Endothelial cell of hepatic sinusoid (primary cell): ENCODE measurements at regions not wholly inside any gene's neighbourhood (a gene's known extent, or its start where the extent isn't known, plus 50 kb on each side); places are given as distances from the start of the nearest gene placed in this dataset.
"Not testable (repeated sequence)": the region's sequence is repeated elsewhere in the genome, so short reads cannot be mapped to it uniquely, and the experiment has no call there.

Source experiments
- in situ Hi-C: cut with HindIII; loops from 2 replicates; pipeline ENCODE4 v1.10.0; 2017; ENCODE audit warnings: low sequenced_read_pairs

DNA sequence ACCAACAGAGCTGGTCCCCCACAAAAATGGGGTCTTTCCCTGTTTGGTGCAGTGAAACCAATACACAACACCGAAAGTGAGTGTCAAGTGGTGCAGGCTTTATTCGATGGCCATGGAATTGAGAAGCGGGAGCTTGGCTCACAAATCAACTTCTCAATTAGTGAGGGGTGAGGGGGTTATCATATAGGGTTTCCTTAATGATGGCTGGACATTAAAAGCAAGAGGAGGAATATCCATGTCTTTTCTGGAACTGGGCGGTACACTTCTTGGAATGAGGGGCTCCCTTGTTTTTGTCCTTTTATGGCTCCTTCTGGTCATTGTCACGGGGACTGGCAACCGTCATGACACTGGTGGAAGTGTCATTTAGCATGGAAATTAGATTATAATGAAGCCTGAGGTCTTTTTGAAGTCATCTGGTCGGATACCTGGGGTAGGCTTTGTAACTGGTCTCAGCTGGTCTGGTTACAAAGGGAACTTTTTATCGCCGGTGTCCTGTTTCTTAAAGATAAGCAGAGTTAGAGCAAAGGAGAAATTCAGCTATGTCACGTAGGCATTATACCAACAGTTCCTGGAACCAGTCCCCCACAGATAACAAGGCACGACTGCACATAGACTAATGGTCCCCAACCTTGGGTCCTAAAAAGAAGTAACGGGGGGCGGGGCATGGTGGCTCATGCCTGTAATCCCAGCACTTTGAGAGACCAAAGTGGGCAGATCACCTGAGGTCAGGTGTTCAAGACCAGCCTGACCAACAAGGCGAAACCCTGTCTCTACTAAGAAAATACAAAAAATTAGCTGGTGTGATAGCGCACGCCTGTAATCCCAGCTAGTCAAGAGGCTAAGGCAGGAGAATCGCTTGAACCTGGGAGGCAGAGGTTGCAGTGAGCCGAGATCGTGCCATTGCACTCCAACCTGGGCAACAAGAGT, 93.5 kb upstream of the NDUFV2 start:
- in situ Hi-C loops = no loop called here

DNA sequence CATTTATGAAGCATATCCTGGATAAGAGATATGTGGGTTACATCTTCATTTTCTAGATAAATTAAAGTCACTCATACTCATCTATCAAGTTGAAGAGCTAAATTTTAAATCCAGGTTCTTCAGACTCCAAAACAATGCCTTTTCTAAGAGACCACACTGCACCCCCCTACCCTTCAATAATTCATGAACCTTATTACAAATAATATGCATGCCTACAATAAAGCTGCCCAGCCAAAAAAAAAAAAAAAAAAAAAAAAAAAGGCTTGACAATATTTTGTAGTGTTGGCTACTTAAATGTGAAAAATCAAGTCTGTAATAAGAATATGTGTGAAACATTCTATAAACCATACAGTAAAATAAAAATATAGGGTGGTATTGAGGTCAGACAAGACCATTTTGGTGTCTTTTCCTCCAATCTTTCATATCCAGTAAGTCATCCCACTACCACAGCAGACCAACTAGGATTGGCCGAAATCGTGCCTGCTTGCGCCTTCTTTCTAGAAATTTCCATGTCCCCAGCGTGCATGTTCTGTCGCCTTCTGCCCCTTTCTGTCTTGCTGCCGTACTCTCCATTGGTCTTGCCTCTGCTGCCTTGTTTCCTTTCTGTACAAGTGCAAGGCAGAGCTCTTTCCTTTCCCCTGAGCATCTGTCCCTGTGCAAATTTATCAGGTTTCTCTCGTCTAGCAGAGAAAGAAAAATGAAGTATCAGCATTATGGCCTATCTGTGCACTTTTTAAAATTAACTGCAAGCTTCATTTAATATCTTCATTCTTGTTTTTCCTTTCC, 92.6 kb upstream of the NDUFV2 start:
- in situ Hi-C loops = loop anchor here (5.0 kb wide), 1 partner anchor 72 kb away; no protein-coding TSS in a partner anchor

DNA sequence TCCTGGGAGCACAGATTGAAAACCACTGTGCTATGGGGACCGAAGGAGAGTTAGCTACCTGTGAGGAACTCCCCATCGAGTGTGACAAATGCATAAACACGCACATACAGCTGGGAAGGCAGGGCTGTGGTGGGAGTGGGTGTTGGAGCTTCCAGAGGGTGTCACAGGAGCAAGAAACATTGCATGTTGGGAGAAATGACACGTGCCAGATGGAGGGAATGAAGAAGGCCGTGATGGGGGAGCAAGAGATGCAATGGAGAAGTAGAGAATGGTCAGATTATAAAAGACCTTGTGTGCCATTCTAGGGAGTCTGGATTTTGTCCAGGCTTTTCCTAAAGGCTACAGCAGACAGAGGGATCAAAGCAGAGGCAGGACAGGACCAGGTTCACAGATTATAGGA, 91.1 kb upstream of the NDUFV2 start:
- in situ Hi-C loops = loop anchor here (5.0 kb wide), 1 partner anchor 71 kb away; no protein-coding TSS in a partner anchor

DNA sequence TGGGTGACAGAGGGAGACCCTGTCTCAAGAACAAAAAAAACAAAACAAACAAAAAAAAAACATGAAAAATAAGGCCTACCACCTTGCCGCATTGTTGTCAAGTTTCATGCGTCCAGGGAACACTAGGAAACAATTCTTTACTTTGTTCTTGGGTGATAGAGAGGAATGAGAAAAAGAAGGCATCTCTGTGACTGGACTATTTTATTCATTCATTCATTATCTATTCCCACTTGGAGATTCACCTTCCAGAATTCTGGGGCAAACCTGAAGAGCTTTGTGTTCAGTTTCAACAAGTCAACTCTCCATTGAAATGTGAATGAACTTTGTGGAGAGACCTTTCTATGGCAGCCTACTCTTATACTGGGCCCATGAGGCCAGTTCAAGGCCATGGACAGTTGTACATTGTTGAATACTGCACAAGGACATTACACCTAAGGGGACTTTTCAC, 88.5 kb upstream of the NDUFV2 start:
- in situ Hi-C loops = loop anchor here (5.0 kb wide), 1 partner anchor 68 kb away; no protein-coding TSS in a partner anchor

DNA sequence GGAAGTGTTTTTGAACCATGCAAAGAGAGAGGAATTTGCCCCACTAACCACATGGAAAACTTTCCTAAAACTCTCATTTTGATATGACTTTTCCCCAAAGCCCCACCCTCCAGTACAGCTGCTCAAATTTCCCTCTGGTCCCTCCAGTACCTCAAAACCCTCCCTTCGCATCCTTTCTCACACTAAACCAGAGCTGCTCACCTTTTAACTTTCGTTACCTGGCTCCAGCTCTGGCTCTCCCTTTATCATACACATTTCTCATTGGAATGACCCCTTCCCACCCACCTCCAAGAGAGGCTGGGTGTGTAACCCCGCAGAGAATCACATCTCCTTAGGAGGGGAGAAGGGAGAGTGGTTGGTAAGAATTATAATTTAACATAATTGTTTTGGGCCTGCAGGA, 86.8 kb upstream of the NDUFV2 start:
- in situ Hi-C loops = no loop called here

DNA sequence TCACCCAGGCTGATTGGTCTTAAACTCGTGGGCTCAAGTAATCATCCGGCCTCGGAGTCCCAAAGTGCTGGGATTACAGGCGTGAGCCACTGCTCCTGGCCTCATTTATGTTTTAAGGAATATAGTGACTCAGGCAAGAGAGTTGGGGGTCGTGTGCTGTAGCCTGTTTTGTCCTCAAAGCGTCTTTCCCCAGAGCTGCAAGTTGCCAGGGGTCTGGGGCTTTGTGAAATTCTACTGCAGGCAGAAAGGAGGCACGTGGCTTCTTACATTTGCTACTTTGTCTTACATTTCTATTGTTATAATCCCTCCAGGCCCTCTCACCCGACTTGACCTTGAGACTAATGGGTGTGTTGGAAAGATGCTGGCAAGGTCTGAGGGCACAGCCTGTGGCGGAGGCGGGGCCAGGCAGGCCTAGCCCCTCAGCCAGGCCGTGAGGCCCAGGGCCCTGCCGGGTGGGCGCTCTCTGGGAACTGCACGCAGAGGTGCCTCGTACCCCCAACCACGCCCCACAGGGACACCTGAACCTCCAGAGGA, 85.8 kb upstream of the NDUFV2 start:
- in situ Hi-C loops = no loop called here

DNA sequence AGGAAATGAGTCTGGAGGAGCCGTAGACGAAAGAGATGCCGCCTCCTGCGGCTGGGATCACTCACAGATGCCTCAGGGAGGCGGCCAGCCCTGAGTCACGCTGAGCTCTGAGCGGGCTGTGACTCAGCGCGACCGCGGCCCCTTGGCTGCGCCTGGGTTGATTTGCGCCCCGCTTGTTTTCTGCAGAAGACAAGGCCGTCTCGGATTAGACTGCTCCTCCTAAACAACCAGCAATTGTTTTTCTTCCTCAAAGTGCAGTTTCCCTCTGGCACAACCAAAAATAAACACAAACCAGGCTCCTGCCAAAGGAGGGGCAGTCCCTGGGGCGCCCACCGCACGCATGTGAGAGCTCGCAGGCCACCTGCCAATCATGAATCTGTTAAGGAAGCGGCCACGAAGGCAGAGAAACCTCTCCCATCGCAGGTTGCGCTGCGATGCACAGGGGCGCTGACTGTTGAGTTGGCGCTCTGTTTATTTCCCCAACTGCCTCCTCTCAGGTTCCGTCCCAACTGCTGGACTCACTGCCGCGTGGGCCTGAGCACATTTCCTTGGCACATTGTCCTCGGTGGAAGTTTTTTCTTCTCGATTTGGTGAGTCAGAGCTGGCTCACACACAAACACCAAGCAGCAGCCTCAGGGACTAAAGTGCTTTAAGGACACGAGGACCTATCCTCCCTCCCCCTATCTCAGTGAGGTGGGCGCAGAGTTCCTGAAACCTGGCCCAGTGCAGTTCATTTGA, 85.2 kb upstream of the NDUFV2 start:
- in situ Hi-C loops = no loop called here

DNA sequence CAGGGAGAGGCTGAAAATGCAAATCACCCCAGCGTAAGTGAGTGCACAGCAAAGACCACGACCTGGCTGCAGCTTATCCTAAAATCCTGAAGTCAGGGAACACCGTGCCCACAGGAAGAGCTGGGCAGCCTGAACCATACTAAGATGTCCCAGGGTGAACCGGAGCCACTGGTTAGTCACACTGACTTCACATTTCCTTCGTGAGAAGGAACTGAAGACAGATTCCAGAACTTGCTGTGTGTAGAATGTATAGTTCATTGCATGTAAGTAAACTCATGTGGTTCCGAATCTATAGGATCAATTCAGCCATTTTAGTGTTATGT, 84.6 kb upstream of the NDUFV2 start:
- in situ Hi-C loops = no loop called here

DNA sequence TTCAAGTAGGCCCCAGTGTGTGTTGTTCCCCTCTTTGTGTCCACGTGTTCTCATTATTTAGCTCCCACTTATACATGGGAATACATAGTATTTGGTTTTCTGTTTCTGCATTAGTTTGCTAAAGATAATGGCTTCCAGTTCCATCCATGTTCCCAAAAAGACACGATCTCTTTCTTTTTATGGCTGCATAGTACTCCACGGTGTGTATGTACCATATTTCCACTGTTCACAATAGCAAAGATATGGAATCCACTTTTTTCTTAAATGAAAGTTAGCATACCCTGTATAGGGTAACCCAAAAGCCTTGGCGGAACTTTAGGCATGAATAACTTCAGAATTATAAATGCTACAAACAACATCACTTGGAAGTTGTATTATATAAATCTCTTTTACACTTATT, 83.4 kb upstream of the NDUFV2 start:
- in situ Hi-C loops = no loop called here

DNA sequence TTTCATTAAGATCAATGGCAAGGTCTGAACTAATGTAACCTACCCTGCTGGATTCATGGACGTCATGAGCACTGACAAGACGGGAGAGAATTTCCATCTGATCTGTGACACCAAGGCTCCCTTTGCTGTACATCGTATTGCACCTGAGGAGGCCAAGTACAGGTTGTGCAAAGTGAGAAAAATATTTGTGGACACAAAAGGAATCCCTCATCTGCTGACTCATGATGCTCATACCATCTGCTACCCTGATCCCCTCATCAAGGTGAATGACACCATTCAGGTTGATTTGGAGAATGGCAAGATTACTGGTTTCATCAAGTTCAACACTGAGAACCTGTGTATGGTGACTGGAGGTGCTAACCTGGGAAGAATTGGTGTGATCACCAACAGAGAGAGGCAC, 82.3 kb upstream of the NDUFV2 start:
- in situ Hi-C loops = no loop called here

DNA sequence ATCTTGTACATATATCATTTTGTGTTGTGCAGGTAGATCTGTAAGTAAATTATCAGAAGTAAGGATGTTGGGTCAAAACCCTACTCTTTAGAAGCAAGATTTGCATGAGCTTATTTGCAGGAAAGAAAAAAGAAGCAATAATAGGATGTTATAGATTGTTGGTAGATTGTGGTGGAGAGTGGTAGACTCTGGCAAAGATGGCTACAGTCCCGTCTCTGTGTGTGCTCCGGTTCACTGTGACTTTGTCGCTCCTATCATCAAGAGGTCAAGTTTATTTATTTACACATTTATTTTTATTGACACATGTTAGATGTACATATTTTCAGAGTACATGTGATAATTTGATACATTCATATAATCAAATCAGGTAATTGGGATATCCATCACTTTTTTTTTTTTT, 81.0 kb upstream of the NDUFV2 start:
- in situ Hi-C loops = no loop called here

DNA sequence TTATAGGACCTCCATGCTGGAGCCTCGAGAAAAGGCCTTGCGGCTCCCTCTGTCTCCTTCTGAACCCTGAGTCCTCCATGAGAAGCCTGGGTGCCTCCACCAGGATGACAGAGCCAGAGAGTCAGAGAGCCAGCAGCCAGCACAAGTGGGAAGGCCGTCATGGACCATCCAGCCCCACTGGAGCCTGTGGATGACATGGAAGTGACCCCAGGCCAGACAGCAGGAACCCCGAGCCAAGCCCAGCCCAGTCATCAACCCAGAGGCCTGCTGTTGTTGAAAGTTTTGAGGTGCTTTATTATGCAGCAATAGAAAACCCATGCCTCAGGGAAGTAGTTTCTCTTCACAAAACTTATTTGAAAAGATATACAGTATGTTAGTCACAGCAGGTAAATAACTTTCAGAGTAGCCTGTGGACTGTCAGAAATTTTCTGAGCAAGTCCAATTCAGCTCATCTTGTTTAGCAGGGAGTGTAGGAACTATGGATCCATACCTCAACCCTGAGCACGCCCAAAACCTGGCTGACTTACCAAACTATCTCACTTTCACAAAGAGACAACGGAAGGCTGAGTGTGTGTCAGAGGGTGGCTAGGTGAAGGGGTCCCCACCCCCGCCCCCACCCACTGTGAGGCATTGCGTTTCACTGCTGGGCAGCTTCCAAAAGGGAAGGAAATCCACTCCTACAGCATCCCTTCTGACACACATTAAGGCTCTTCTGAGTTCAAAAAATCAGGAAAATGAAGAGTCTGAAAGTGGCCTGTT, 79.9 kb upstream of the NDUFV2 start:
- in situ Hi-C loops = no loop called here

DNA sequence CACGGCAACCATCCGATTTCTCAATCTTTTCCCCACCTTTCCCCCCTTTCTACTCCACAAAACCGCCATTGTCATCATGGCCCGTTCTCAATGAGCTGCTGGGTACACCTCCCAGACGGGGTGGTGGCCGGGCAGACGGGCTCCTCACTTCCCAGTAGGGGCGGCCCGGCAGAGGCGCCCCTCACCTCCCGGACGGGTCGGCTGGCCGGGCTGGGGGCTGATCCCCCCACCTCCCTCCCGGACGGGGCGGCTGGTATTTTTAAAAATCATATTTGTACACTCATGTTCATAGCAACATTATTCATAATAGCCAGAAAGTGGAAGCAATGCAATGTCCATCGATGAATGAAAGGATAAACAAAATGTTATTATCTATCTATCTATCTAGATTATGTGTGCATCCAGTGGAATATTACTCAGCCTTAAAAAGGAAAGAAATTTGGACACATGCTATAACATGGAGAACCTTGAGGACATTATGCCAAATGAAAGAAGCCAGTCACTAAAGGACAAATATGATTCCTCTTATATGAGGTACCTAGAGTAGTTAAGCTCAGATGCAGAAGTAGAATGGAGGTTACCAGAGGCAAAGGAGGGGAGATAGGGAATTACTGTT, 78.4 kb upstream of the NDUFV2 start:
- in situ Hi-C loops = not testable (repeated sequence)

DNA sequence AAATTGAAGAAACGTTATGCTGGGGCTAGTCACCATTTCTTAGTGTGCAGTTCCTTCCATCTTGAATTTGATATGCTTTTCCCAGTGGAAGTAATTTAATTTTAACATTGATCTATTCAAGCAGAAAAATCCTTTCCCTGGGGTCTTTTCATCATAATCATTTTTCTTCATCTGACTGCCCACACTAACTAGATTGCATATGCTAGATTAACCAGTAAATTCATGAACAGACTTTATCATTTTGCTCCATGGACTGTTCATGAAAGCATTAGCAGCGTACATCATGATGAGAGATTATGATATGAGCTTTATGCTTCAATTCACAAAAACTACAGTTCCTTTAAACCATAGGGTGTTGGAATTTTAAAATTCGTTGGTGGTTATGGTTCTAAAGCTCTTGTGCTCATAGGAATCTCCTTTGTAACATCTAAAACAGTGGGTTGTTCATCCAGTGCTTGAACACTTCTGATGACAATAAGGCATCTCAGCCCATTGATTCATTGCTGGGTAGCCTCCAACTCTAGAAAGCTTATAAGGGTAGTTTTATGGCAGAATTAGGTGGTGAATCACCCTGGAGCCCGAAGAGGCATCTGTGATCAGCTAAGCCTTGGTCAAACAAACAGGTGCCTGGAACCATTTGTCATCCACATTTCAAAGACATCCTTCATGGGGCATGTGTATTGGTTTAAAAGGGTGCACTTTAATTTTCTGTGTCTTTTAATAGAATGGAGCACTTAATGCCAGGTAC, 77.2 kb upstream of the NDUFV2 start:
- in situ Hi-C loops = loop anchor here (5.0 kb wide), 1 partner anchor 42 kb away; no protein-coding TSS in a partner anchor

DNA sequence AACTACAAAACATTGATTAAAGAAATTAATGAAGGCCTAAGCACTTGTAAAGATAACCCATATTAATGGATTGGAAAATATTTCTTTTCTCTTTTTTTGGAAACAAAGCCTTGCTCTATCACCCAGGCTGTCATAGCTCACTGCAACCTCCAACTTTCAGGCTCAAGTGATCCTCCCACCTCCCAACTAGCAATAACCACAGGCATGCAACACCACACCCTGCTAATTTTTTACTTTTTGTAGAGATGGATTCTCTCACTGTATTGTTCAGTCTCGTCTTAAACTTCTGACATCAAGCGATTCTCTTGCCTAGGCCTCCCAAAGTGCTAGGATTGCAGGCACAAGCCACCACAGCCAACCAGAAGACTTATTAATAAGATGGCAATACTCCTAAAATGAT, 73.4 kb upstream of the NDUFV2 start:
- in situ Hi-C loops = loop anchor here (5.0 kb wide), 1 partner anchor 38 kb away; no protein-coding TSS in a partner anchor

DNA sequence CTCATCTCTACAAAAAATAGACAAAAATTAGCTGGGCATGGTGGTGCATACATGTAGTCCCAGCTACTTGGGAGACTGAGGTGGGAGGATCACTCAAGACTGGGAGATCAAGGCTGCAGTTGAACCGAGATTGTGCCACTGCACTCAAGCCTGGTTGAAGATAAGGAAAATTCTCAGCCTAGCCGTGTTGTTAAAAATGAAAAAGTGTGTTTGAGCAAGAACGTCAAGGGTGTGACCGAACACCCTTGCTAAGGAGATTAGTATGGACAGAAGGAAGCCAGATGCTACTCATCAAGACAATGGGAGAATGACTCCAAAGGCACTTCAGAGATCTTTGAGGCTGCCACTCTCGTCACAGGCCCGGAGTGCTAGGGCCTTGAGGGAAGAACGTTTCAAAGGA, 70.0 kb upstream of the NDUFV2 start:
- in situ Hi-C loops = no loop called here

DNA sequence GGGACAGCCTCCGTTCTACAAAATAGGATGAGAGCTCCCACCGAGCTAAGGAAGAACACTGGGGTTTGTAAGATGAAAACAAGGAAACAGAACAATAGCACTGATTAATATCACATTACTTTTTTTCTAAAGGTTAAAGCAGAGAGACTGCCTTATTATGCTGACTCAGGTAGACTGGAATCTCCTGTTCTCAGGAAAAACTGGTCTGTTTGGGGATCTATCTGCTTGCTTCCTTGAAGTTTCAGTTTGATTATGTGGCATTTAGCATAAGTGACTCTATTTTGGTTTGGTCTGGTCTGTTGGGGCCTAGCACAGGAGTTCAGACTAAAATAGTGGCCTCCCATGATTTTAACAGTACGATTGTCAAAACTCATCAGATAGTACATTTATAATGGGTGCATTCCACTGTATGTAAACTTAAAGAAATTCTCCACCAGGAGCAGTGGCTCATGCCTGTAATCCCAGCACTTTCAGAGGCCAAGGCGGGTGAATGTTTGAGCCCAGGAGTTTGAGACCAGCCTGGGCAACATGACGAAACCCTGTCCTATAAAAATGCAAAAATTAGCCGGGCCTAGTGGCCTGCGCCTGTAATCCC, 64.1 kb upstream of the NDUFV2 start:
- in situ Hi-C loops = no loop called here

DNA sequence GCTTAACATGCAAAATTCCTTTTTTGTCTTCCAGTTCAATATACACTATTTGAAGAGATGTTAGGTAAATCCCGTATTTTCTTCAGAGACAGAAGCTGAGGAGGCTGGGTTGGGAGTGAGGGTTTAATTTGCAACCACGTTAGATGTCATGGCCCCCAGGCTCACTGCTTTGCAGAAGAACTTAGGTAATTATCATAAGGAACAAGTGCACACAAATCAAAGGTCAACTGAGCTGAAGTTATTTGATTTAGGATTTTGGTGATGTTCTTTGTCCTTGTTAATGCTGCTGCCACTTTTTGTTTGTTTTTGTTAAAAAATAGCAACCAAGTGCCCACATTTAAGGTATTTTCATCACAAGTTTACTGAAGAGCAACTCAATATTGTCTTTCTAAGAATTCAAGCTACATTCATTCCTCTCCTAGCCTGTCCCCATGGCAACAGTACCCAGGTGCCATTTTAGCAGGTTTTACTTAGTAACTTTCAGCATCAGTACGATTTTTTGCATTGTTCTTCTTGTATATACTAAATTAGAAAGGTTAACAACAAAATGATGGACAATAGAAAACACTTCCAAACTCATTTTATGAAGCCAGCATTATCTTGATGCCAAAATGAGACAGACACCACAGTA, 62.9 kb upstream of the NDUFV2 start:
- in situ Hi-C loops = no loop called here
